Endothelial cell of umbilical vein (primary cell): ENCODE measurements at regions not wholly inside any gene's neighbourhood (a gene's known extent, or its start where the extent isn't known, plus 50 kb on each side); places are given as distances from the start of the nearest gene placed in this dataset.

Experiments
- BruUV-seq: library from RNA; stranded (reverse); fragments of 400-500 nt; replicated peaks from 2 replicates; lab custom pipeline; 2021; lab: Mats Ljungman, UMichigan
- CTCF ChIA-PET: fragments of 300-600, 350-600 bp; sonication (Branson Sonifier 250); formaldehyde crosslinking; loops from one replicate; lab custom pipeline; 2021; ENCODE audit warnings: antibody characterized with exemption, inconsistent platforms; lab: Charles Lee
- POLR2A ChIA-PET: fragments of 300-600, 350-600 bp; sonication (Branson Sonifier 250); formaldehyde crosslinking; loops from one replicate; lab custom pipeline; 2021; ENCODE audit warnings: antibody characterized with exemption, inconsistent platforms; lab: Charles Lee
- DNase-seq: peaks from one replicate; pipeline ENCODE4 v3.0.0-alpha.2; 2011; ENCODE audit warnings: low read depth, low spot score
- FAIRE-seq: peaks from 2 replicates; lab custom pipeline; 2011; peaks lifted over from hg19 to GRCh38; lab: Jason Lieb, UNC
- H2AFZ ChIP-seq: 2 replicates; pipeline ENCODE4 v1.6.0; 2012; ENCODE audit warnings: low read depth, low read length, control low read depth, inconsistent platforms
- H3K27ac ChIP-seq: 2 replicates; pipeline ENCODE4 v1.5.1; 2011; ENCODE audit warnings: low read depth, mild to moderate bottlenecking, control low read depth, low read length, moderate library complexity; ENCODE audit not compliant: insufficient read depth
- H3K27me3 ChIP-seq, 2 experiments: 2 replicates each; pipeline versions ENCODE4 v1.6.0 to v1.6.1; 2011; ENCODE audit warnings: low read length in 2 of 2, mixed read lengths in 1 of 2; ENCODE audit not compliant: control insufficient read depth in 2 of 2, insufficient read depth in 2 of 2
- H3K36me3 ChIP-seq, 2 experiments: 2 replicates in 1 of 2; 3 replicates in 1 of 2; pipeline ENCODE4 v1.5.1; 2011; ENCODE audit warnings: low read length in 2 of 2, mild to moderate bottlenecking in 1 of 2, moderate library complexity in 1 of 2; ENCODE audit not compliant: control insufficient read depth in 2 of 2, insufficient read depth in 2 of 2; ENCODE audit errors: extremely low read depth in 1 of 2
- H3K4me1 ChIP-seq: 3 replicates; pipeline ENCODE4 v1.5.1; 2011; ENCODE audit warnings: mild to moderate bottlenecking, low read length; ENCODE audit not compliant: control insufficient read depth, insufficient read depth; ENCODE audit errors: extremely low read depth
- H3K4me2 ChIP-seq: 2 replicates; pipeline ENCODE4 v1.6.1; 2011; ENCODE audit warnings: low read length, control low read depth, mixed read lengths; ENCODE audit not compliant: insufficient read depth
- H3K4me3 ChIP-seq, 3 experiments: fragments of 200-600 bp in 1 of 3; sonication (generic), shearing (Covaris generic) in 1 of 3; replicated peaks in 1 of 3; 2 replicates each; pipeline ENCODE4 v1.5.1; 2011 to 2016; ENCODE audit warnings: control low read depth in 3 of 3, low read length in 3 of 3, mild to moderate bottlenecking in 2 of 3, inconsistent platforms in 1 of 3, low read depth in 1 of 3, moderate library complexity in 1 of 3; ENCODE audit not compliant: insufficient read depth in 1 of 3
- H3K79me2 ChIP-seq: 2 replicates; pipeline ENCODE4 v1.6.0; 2012; ENCODE audit warnings: low read length, inconsistent platforms; ENCODE audit not compliant: control insufficient read depth, insufficient read depth
- H3K9ac ChIP-seq: replicated peaks from 2 replicates; pipeline ENCODE3; 2011; ENCODE audit warnings: low read length, control low read depth; ENCODE audit not compliant: insufficient read depth; ENCODE audit errors: extremely low read depth
- H3K9me1 ChIP-seq: replicated peaks from 3 replicates; pipeline ENCODE4 v1.6.0; 2011; ENCODE audit warnings: mild to moderate bottlenecking, low read length; ENCODE audit not compliant: control insufficient read depth, insufficient read depth; ENCODE audit errors: extremely low read depth
- H3K9me3 ChIP-seq: replicated peaks from 2 replicates; pipeline ENCODE4 v1.5.1; 2012; ENCODE audit warnings: low read length, inconsistent platforms; ENCODE audit not compliant: control insufficient read depth, insufficient read depth
- H4K20me1 ChIP-seq: replicated peaks from 2 replicates; pipeline ENCODE3; 2011; ENCODE audit warnings: mild to moderate bottlenecking, low read length; ENCODE audit not compliant: control insufficient read depth, insufficient read depth; ENCODE audit errors: extremely low read depth
- CTCF ChIP-seq, 2 donors: IDR thresholded peaks; 1 replicate in 1 of 2; 2 replicates in 1 of 2; pipeline ENCODE4 v1.5.1; 2011; ENCODE audit warnings: low read length in 2 of 2, mild to moderate bottlenecking in 2 of 2, moderate library complexity in 2 of 2, control low read depth in 1 of 2, inconsistent platforms in 1 of 2, low read depth in 1 of 2; ENCODE audit not compliant: insufficient read depth in 1 of 2; ENCODE audit errors: extremely low read depth in 1 of 2
- EZH2 ChIP-seq: IDR thresholded peaks from 2 replicates; pipeline ENCODE4 v1.6.1; 2012; ENCODE audit warnings: borderline replicate concordance, low read depth, mild to moderate bottlenecking, moderate library complexity, low read length, inconsistent platforms; ENCODE audit not compliant: severe bottlenecking
- FOS ChIP-seq: IDR thresholded peaks from 2 replicates; pipeline ENCODE4 v1.6.1; 2011; ENCODE audit warnings: mild to moderate bottlenecking, low read length, moderate library complexity, borderline replicate concordance; ENCODE audit not compliant: insufficient read depth
- GATA2 ChIP-seq: IDR thresholded peaks from 2 replicates; pipeline ENCODE4 v1.7.0; 2011; ENCODE audit warnings: low read depth, mild to moderate bottlenecking, moderate library complexity, mixed read lengths, low read length; ENCODE audit not compliant: insufficient read length, insufficient read depth
- JUN ChIP-seq: IDR thresholded peaks from 2 replicates; pipeline ENCODE4 v1.6.1; 2011; ENCODE audit warnings: borderline replicate concordance, low read depth; ENCODE audit not compliant: insufficient read length, insufficient read depth
- MYC ChIP-seq: IDR thresholded peaks from one replicate; pipeline ENCODE4 v1.6.1; 2011; ENCODE audit warnings: mild to moderate bottlenecking, low read depth, low read length
- POLR2A ChIP-seq: IDR thresholded peaks from 2 replicates; pipeline ENCODE4 v1.6.1; 2012; ENCODE audit warnings: low read depth, mild to moderate bottlenecking, control low read depth, low read length
- POLR2AphosphoS5 ChIP-seq: IDR thresholded peaks from 2 replicates; pipeline ENCODE4 v1.6.1; 2012; ENCODE audit warnings: low read depth, mild to moderate bottlenecking, control low read depth, low read length, moderate library complexity; ENCODE audit not compliant: insufficient read depth
- dilution Hi-C: fragments of 300-500 bp; cut with MboI; formaldehyde crosslinking; loops from one replicate; pipeline ENCODE4 v1.15.0; 2019; ENCODE audit warnings: low sequenced_read_pairs; ENCODE audit not compliant: extremely low pct_ligation_motif_present
- intact Hi-C: fragments of 100-400 bp; cut with micrococcal nuclease; formaldehyde crosslinking; loops from one replicate; pipeline ENCODE4 v1.10.0; 2022
- TF ChIP-seq, protein P1 (sequence below): IDR thresholded peaks from 2 replicates; pipeline ENCODE4 v1.6.1; 2011; ENCODE audit not compliant: insufficient read depth, insufficient read length

DNA sequence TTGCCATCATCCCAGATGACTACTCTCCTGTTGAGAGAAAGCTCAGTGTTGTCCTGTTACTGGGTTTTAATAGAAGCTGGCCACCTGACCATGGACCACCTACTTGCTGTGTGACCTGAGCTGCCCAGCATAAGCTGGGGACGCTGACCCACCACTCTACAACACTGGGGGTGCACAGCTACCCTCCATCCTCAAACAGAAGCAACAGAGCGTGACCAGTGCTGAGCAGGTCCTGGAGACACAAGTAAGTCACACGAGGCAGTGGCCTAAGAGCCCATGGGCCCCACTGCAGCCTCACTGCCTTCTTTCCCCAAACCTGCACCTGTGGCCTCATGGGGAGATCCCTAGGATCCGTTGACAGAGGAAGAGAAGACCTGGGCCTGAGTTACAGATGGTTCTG is 198.6 kb upstream of the ADARB2 start:
- Histone ChIP-seq H3K9me1 (no peaks in the 10 kb centered on the region), H3K79me2 (no peaks in the 10 kb centered on the region), H2AFZ (no peak overlapping the region), H3K4me2 (no peak overlapping the region), H3K9ac (no peak overlapping the region), H3K4me1 (no peaks in the 10 kb centered on the region), H3K4me3 (no peak overlapping the region), H3K9me3 (peaks cover 9% of the 10 kb centered on the region), H3K27ac (no peak overlapping the region), H4K20me1 (no peaks in the 10 kb centered on the region), H3K27me3 (no peaks in the 10 kb centered on the region), H3K36me3 (no peaks in the 10 kb centered on the region)
- intact Hi-C loops (no loop called here), dilution Hi-C loops (no loop called here)
- DNase-seq (no peak), FAIRE-seq (no peak)
- POLR2A ChIA-PET = no interaction called here
- BruUV-seq = no TSS peak
- CTCF ChIA-PET = no interaction called here
- TF ChIP-seq EZH2 (no peak), CTCF (IDR thresholded peaks at IDR 0.05; ENCODE audit: extremely low read depth in 1 of 2, insufficient read depth in 1 of 2, low read depth in 1 of 2, low read length in 2 of 2) (no peak), GATA2 (no peak), FOS (no peak), MYC (no peak), POLR2A (no peak), JUN (no peak), POLR2AphosphoS5 (no peak)
- TF ChIP-seq, protein P1, sequence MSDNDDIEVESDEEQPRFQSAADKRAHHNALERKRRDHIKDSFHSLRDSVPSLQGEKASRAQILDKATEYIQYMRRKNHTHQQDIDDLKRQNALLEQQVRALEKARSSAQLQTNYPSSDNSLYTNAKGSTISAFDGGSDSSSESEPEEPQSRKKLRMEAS = no peak
